Gastrocnemius medialis (tissue), 4 donors: ENCODE measurements at regions not wholly inside any gene's neighbourhood (a gene's known extent, or its start where the extent isn't known, plus 50 kb on each side); places are given as distances from the start of the nearest gene placed in this dataset.

Source experiments
- CTCF ChIP-seq, 5 experiments: fragments of 450-650 bp in 3 of 5; fragments of 200-600 bp in 2 of 5; sonication (generic) in 2 of 5; IDR thresholded peaks in 4 of 5; conservative IDR thresholded peaks in 1 of 5; 1 replicate in 4 of 5; 2 replicates in 1 of 5; pipeline ENCODE4 v1.5.1; 2016 to 2019; ENCODE audit warnings: antibody characterized with exemption in 5 of 5, mild to moderate bottlenecking in 3 of 5, moderate library complexity in 3 of 5
- POLR2A ChIP-seq, 2 donors: fragments of 450-650 bp; IDR thresholded peaks; one replicate each; pipeline ENCODE4 v1.6.1; 2017; ENCODE audit warnings: antibody characterized with exemption in 2 of 2, mild to moderate bottlenecking in 2 of 2, moderate library complexity in 2 of 2

- TF ChIP-seq CTCF (IDR thresholded peaks at IDR 0.05 in 4 of 5, conservative IDR thresholded peaks at IDR 0.05 in 1 of 5) = no peak
- TF ChIP-seq POLR2A (IDR thresholded peaks at IDR 0.05) = no peak
Observed at GRCh38 chr3:159821110-159821509, 167.5 kb upstream of the IL12A start.
